T-helper 2 cell treated with Interferon-gamma antibody and Interleukin-4, amounts not matched to agents 100 ng/mL and 5 ng/mL, for 36 hours (primary cell): ENCODE measurements at regions not wholly inside any gene's neighbourhood (a gene's known extent, or its start where the extent isn't known, plus 50 kb on each side); places are given as distances from the start of the nearest gene placed in this dataset.

Source experiments
- intact Hi-C: fragments of 100-400 bp; cut with micrococcal nuclease; formaldehyde crosslinking; loops from one replicate; pipeline ENCODE4 v1.15.1; 2023

DNA sequence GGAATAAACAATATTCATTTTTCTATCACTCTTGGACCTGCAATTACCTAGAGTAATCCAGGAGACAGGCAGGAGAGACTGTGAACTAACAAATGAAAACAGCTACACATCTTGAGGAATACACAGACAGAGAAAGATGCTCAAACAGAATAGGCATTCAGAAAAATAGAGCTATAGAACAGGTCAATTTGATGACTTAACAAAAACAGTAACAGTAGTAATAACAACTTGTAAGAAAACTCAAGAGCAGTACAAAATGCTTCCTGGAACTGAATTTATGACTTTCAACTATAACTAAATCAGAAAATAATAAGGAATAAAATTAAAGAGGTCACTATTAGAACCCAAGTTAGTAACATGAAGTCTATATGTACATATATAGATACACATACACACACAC is 579.3 kb downstream of the TLR4 start:
- intact Hi-C loops = no loop called here

- intact Hi-C loops = no loop called here
Observed at GRCh38 chr9:118290116-118290515, 585.9 kb downstream of the TLR4 start.

- intact Hi-C loops = no loop called here
Observed at GRCh38 chr9:118295413-118295812, 591.2 kb downstream of the TLR4 start.

DNA sequence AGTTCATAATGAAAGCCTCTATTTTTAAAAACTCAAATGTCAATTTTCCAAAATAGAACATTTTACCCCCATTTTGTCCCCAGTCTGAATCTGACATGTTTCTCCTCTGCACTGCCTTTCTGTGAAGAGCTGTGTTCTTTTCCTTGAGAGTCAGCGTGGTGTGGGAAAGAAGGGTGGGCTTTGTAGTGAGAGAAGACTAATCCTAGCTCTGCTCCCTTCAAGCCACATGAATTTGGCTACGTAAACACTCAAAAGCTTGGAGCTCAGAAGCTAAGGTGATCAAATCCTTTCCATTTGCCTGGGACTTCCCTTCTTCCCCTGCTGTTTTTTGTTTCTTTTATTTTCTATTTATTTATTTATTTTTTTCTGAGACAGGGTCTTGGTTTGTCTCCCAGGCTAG is 598.5 kb downstream of the TLR4 start:
- intact Hi-C loops = no loop called here

DNA sequence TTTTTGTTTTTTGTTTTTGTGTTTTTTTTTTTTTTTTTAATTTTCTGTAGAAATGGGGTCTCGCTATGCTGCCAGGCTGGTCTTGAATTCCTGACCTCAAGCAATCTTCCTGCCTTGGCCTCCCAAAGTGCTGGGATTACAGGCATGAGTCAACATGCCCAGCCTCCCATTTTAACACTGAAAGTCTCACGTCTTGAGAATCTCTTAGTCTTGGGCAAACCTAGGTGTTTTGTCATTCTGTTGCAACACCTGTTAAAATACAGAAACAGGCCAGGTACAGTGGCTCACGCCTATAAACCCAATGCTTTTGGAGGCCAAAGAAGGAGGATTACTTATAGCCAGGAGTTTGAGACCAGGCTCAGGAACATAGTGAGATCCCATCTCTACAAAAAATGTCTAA is 599.0 kb downstream of the TLR4 start:
- intact Hi-C loops = no loop called here

GRCh38 chr9:118305331-118305730 is 601.1 kb downstream of the TLR4 start:
- intact Hi-C loops = no loop called here

GRCh38 chr9:118306801-118307200 is 602.6 kb downstream of the TLR4 start:
- intact Hi-C loops = no loop called here

DNA sequence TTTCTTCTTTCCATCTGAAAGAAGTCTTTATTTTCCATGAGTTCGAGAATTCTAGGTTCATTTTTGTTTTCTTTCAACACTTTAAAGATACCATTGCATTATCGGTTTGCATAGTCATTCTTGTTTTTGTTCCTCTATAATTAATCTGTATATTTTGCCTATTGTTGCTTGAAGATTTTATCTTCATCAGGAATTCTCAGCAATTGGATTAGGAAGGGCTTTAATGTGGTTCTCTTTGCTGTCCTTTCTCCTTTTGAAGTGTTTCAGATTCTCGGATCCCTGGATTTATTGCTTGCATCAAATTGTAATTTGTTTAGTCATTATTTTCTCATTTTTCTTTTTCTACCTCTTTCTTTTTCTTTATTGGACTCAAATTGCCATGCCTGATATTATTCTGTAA is 609.8 kb downstream of the TLR4 start:
- intact Hi-C loops = no loop called here

DNA sequence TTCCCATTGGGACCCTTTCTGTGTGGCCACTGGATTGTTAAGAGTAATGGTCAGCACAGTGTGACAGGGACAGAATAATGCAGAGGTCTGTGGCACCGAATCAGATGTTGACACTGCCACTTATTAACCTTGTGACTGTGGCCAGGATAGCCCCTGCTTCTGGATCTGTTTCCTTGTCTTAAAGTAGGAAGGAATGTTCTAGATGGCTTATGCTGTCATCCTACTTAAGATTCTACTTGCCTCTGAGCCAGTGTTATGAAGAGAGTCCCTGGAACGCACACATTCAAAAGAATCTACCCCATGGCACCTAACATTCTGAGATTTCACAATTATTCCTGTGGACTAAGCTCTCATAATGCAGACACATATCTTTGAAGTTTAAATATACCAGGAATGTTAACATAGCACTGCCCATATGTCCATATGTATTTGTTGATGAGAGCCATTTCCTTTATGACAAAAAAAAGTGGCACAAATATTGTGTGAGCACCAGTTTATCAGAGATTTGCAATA is 612.7 kb downstream of the TLR4 start:
- intact Hi-C loops = no loop called here

- intact Hi-C loops = no loop called here
Observed at GRCh38 chr9:118318770-118319431, 614.7 kb downstream of the TLR4 start.

DNA sequence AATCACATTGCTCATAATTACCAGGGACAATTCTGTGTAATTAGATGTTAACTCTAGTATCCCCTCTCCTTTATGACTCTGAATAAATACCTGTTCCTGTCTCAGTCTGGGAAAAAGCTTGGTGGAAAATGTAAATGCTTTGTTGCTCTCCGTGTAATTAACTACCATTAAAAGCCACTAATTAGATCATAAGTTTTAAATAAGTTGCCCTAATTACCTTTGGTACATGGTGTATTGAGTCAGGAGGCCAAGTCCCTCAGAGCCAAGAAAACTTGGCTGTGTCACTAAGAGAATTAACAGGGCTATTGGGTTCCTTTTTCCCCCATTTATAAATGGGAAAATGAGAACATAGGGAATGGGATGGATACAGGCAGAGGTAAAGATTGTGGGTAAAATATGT is 617.6 kb downstream of the TLR4 start:
- intact Hi-C loops = no loop called here

DNA sequence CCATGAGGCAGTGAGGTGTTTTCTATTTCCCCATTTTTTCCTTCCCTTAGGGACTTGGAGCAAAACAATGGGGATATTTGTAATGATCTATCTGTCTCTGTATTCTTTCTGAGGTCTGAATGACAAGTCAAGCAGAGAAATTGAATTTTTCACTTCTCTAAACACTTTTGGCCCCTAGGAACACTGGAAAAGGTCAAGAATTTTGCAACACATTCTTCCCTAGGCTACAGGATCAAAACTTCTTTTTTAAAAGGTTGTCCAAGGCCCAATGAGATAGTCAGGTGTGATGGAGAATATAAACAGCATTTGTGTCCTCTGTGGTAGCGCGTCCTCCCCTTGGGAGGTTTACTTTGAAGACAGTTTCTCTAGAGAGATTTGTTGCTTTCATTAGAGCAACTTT is 620.5 kb downstream of the TLR4 start:
- intact Hi-C loops = no loop called here

- intact Hi-C loops = no loop called here
Observed at GRCh38 chr9:118325757-118326156, 621.6 kb downstream of the TLR4 start.

DNA sequence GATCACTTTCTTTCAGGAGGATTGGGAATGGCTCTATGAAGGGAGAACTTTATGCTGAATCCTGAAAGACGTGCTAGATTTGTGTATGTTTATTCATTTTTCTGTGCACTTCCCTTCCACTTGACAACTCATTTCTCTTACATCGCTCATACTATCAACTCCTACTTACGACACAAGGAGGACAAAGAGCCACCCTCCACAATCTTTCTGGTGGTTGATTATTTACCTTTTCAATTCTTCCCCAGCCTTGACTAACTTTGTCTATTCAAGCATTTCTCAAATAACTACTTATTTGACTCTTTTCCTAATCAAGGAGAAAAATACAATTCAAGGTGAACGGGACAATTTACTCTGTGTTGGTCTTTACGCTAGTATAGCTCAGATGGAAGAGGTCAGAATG is 622.1 kb downstream of the TLR4 start:
- intact Hi-C loops = no loop called here

DNA sequence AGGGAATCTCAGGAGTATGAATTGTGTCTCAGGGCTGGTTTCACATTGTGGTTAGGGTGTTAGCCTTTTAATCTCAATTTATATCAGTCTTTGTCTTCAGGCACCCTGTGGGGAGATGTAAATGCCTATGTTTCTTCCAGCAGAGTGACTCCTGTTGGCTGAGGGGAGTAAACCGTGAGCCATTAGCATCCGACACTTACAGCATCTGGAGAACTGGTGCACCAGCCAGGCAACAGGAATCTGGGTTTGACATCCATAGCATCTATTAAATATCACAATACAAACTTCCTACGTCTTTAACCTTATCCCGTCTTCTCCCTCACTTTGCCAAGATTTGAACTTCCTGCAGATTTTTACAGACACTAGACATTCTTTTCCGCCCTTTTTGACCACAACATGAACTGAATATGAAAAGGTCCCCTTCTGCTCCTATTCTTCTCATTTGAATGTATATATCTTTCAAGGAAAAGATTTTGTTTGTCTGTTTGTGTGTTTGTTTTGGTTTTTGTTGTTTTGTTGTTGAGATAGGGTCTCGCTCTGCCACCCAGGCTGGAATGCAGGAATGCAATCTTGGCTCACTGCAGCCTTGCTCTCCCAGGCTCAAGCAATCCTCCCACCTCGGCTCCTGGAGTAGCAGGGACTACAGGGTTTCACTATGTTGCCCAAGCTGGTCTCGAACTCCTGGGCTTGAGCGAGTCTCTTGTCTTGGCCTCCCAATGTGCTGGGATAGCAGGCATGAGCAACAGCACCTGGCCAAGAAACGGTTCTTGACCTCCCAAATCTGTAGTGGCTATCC is 626.2 kb downstream of the TLR4 start:
- intact Hi-C loops = no loop called here

GRCh38 chr9:118331622-118332045 is 627.4 kb downstream of the TLR4 start:
- intact Hi-C loops = no loop called here

- intact Hi-C loops = no loop called here
Observed at GRCh38 chr9:118336250-118336942, 632.2 kb downstream of the TLR4 start.

DNA sequence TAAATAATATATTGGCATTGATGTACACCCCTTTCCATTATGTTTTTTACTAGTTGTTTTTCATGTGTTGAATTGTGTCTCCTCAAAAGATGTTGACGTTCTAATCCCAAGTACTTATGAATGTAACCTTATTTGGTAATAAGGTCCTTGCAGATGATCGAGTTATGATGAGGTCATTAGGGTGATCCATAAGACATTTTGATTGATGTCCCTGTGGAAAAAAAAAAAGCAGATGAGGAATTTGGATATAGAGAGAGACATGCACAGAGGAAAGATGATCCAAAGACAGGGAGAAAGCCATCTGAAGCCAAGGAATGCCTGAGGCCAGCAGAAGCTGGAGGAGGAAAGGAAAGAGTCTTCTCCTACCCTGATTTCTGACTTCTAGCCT is 632.7 kb downstream of the TLR4 start:
- intact Hi-C loops = no loop called here

- intact Hi-C loops = no loop called here
Observed at GRCh38 chr9:118360036-118360435, 655.8 kb downstream of the TLR4 start.

DNA sequence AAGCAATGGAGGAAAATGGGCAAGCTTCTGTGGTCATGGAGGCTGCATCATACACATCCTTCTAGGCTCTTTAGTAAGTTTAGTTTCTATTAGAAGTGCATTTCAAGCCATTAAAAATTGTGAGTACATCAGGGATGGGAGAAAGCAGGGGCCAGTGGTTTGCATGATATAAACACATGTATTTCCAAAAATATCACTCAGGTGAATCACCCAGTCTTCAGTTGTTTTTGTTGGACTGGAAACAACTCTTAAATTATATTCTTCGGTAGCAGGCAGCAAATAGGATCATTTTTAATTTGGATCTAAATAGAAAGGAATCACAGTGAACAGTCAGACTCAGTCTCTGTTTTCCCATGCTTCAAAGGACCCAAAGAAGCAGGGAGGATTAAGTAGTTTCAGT is 657.9 kb downstream of the TLR4 start:
- intact Hi-C loops = no loop called here

- intact Hi-C loops = no loop called here
Observed at GRCh38 chr9:118362596-118362995, 658.4 kb downstream of the TLR4 start.
